ENCODE measurements at regions not wholly inside any gene's neighbourhood (a gene's known extent, or its start where the extent isn't known, plus 50 kb on each side); places are given as distances from the start of the nearest gene placed in this dataset.

DNA sequence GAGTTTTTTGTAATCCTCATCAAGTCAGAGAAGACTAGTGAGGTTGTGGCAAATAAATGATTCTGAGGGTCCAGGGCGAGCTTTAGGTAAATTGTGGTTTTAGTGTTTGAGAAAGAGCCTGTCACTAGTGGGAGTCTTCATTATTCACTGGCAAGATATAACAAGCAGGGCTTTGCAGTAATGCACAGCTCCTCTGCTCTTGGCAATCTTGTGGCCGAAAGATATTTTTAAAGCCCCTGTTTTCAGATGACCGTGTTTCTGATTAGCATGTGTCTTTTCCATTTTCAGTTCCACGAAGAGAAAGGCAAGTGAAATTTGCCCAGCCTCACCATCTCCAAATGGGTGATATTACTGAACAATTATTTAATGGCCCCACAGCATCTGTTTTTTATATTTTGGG lies 154.0 kb upstream of the BCL6 start:
- Histone ChIP-seq H3K9ac (replicated peaks; ENCODE audit: extremely low read depth, insufficient read depth, low read length) (no peak overlapping the region), H3K27me3 (ENCODE audit: control insufficient read depth in 2 of 2, insufficient read depth in 2 of 2, low read length in 2 of 2) (peaks cover 2 to 5% of the 10 kb centered on the region in 2 experiments), H2AFZ (ENCODE audit: low read depth, low read length) (no peak overlapping the region), H3K9me3 (replicated peaks; ENCODE audit: control insufficient read depth, insufficient read depth, low read length) (no peaks in the 10 kb centered on the region), H3K36me3 (ENCODE audit: control insufficient read depth in 2 of 2, extremely low read depth in 1 of 2, insufficient read depth in 2 of 2, low read length in 2 of 2) (no peaks in the 10 kb centered on the region), H3K9me1 (replicated peaks; ENCODE audit: control insufficient read depth, extremely low read depth, insufficient read depth, low read length) (no peaks in the 10 kb centered on the region), H4K20me1 (replicated peaks; ENCODE audit: control insufficient read depth, extremely low read depth, insufficient read depth, low read length) (no peaks in the 10 kb centered on the region), H3K4me2 (ENCODE audit: insufficient read depth, low read length) (no peak overlapping the region), H3K4me3 (replicated peaks in 1 of 3; ENCODE audit: insufficient read depth in 1 of 3, low read depth in 1 of 3, low read length in 3 of 3) (no peak overlapping the region), H3K79me2 (ENCODE audit: control insufficient read depth, insufficient read depth, low read length) (no peaks in the 10 kb centered on the region), H3K4me1 (ENCODE audit: control insufficient read depth, extremely low read depth, insufficient read depth, low read length) (no peaks in the 10 kb centered on the region), H3K27ac (ENCODE audit: insufficient read depth, low read depth, low read length) (no peak overlapping the region)
- FAIRE-seq (no peak), DNase-seq (ENCODE audit: low read depth, low spot score) (no peak)
- dilution Hi-C loops (cut with MboI; ENCODE audit: extremely low pct_ligation_motif_present, low sequenced_read_pairs) = no loop called here
- TF ChIP-seq JUN (IDR thresholded peaks at IDR 0.05; ENCODE audit: borderline replicate concordance, insufficient read depth, insufficient read length, low read depth) = no peak
- no peak for TF ChIP-seq POLR2A (IDR thresholded peaks at IDR 0.05; ENCODE audit: low read depth, low read length)
- no peak for TF ChIP-seq GATA2 (IDR thresholded peaks at IDR 0.05; ENCODE audit: insufficient read depth, insufficient read length, low read depth, low read length)
- TF ChIP-seq MYC (IDR thresholded peaks at IDR 0.05; ENCODE audit: low read depth, low read length) = no peak
- TF ChIP-seq FOS (IDR thresholded peaks at IDR 0.05; ENCODE audit: borderline replicate concordance, insufficient read depth, low read length) = no peak
- TF ChIP-seq, protein P1, sequence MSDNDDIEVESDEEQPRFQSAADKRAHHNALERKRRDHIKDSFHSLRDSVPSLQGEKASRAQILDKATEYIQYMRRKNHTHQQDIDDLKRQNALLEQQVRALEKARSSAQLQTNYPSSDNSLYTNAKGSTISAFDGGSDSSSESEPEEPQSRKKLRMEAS (IDR thresholded peaks at IDR 0.05; ENCODE audit: insufficient read depth, insufficient read length) = no peak
- no peak for TF ChIP-seq EZH2 (IDR thresholded peaks at IDR 0.05; ENCODE audit: borderline replicate concordance, low read depth, low read length, severe bottlenecking)
- TF ChIP-seq, protein P2, sequence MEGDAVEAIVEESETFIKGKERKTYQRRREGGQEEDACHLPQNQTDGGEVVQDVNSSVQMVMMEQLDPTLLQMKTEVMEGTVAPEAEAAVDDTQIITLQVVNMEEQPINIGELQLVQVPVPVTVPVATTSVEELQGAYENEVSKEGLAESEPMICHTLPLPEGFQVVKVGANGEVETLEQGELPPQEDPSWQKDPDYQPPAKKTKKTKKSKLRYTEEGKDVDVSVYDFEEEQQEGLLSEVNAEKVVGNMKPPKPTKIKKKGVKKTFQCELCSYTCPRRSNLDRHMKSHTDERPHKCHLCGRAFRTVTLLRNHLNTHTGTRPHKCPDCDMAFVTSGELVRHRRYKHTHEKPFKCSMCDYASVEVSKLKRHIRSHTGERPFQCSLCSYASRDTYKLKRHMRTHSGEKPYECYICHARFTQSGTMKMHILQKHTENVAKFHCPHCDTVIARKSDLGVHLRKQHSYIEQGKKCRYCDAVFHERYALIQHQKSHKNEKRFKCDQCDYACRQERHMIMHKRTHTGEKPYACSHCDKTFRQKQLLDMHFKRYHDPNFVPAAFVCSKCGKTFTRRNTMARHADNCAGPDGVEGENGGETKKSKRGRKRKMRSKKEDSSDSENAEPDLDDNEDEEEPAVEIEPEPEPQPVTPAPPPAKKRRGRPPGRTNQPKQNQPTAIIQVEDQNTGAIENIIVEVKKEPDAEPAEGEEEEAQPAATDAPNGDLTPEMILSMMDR (IDR thresholded peaks at IDR 0.05; ENCODE audit: extremely low read depth in 1 of 2, insufficient read depth in 1 of 2, low read depth in 1 of 2, low read length in 2 of 2) = no peak
- no TSS peak for BruUV-seq (replicated peaks)
- ChIA-PET POLR2A (no interaction called here), CTCF (interaction anchor here (1.1 kb wide), 1 partner anchor 17 kb away, joined by 3 read pairs; no protein-coding TSS in a partner anchor)
- intact Hi-C loops (cut with micrococcal nuclease) = no loop called here
